Tibial nerve (tissue), 3 donors: ENCODE measurements at regions not wholly inside any gene's neighbourhood (a gene's known extent, or its start where the extent isn't known, plus 50 kb on each side); places are given as distances from the start of the nearest gene placed in this dataset.

ENCODE experiments used
- CTCF ChIP-seq, 5 experiments: fragments of 200-600 bp in 3 of 5; fragments of 450-650 bp in 2 of 5; sonication (generic) in 3 of 5; IDR thresholded peaks; one replicate each; pipeline ENCODE4 v1.5.1; 2016 to 2019; ENCODE audit warnings: antibody characterized with exemption in 5 of 5, mild to moderate bottlenecking in 3 of 5, moderate library complexity in 2 of 5
- POLR2A ChIP-seq, 2 donors: fragments of 450-650 bp; IDR thresholded peaks; one replicate each; pipeline ENCODE4 v1.6.1; 2017; ENCODE audit warnings: antibody characterized with exemption in 2 of 2, mild to moderate bottlenecking in 2 of 2, moderate library complexity in 2 of 2

- TF ChIP-seq CTCF (IDR thresholded peaks at IDR 0.05) (no peak), POLR2A (IDR thresholded peaks at IDR 0.05) (no peak)
Measured at GRCh38 chr5:40227931-40228330, 451.8 kb upstream of the PTGER4 start.
